H1 (cell line): ENCODE measurements at regions not wholly inside any gene's neighbourhood (a gene's known extent, or its start where the extent isn't known, plus 50 kb on each side); places are given as distances from the start of the nearest gene placed in this dataset.

Experiments used
- ASH2L ChIP-seq: fragments of 200-600, 300-600 bp; sonication (generic); IDR thresholded peaks from one replicate; pipeline ENCODE4 v1.7.1; 2017; ENCODE audit warnings: low read length
- CBX5 ChIP-seq: fragments of 300-800, 300-1000 bp; sonication (generic); IDR thresholded peaks from 2 replicates; pipeline ENCODE4 v1.7.1; 2016; ENCODE audit warnings: antibody characterized with exemption, low read length, low read depth
- TF ChIP-seq, protein P1 (sequence below): IDR thresholded peaks from 2 replicates; pipeline ENCODE4 v1.6.1; 2012; ENCODE audit warnings: inconsistent platforms

DNA sequence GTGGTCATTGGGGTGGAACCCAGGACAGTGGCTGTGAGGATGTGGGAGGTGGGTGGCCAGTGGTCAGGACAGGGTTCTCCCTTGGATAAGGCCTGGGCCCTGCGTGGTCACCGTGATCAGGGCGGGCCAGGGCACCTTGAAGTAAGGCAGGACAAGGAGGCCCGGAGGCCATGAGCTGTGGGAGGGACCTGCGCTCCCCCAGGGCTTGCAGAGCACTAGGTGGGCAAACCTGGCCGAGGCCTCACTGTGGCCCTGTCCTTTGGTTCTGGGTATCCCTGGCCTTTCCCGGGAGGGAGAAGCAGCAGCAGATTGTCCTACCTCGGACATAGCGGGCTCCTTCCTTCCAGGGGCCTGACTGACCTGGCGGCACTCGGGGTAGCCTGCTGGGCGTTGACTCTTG, 144.8 kb upstream of the RET start (continued):
- TF ChIP-seq, protein P1, sequence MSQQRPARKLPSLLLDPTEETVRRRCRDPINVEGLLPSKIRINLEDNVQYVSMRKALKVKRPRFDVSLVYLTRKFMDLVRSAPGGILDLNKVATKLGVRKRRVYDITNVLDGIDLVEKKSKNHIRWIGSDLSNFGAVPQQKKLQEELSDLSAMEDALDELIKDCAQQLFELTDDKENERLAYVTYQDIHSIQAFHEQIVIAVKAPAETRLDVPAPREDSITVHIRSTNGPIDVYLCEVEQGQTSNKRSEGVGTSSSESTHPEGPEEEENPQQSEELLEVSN = no peak
- TF ChIP-seq ASH2L = no peak
- no peak for TF ChIP-seq CBX5
